ENCODE measurements at regions not wholly inside any gene's neighbourhood (a gene's known extent, or its start where the extent isn't known, plus 50 kb on each side); places are given as distances from the start of the nearest gene placed in this dataset.
"Not testable (repeated sequence)": the region's sequence is repeated elsewhere in the genome, so short reads cannot be mapped to it uniquely, and the experiment has no call there.

GRCh38 chr2:111275047-111275853 is 154.5 kb downstream of the BCL2L11 start:
- not testable (repeated sequence) for H3K9ac ChIP-seq (ENCODE audit: low read depth, low read length); H3K4me1 ChIP-seq (ENCODE audit: control insufficient read depth, insufficient read depth, low read length); H3K9me3 ChIP-seq (ENCODE audit: control insufficient read depth, insufficient read depth, low read length); H3K4me3 ChIP-seq (ENCODE audit: low read depth, low read length); H3K27me3 ChIP-seq (ENCODE audit: control insufficient read depth, insufficient read depth, low read length); H3K36me3 ChIP-seq (ENCODE audit: control insufficient read depth, insufficient read depth, low read length)

GRCh38 chr2:111275854-111276171 is 155.1 kb downstream of the BCL2L11 start:
- H3K4me1 ChIP-seq (ENCODE audit: control insufficient read depth, insufficient read depth, low read length); H3K9me3 ChIP-seq (ENCODE audit: control insufficient read depth, insufficient read depth, low read length); H3K4me3 ChIP-seq (ENCODE audit: low read depth, low read length); H3K36me3 ChIP-seq (ENCODE audit: control insufficient read depth, insufficient read depth, low read length); H3K27me3 ChIP-seq (ENCODE audit: control insufficient read depth, insufficient read depth, low read length); H3K9ac ChIP-seq (ENCODE audit: low read depth, low read length): not testable (repeated sequence)

- H3K9me3 ChIP-seq (ENCODE audit: control insufficient read depth, insufficient read depth, low read length); H3K4me3 ChIP-seq (ENCODE audit: low read depth, low read length); H3K27me3 ChIP-seq (ENCODE audit: control insufficient read depth, insufficient read depth, low read length); H3K4me1 ChIP-seq (ENCODE audit: control insufficient read depth, insufficient read depth, low read length); H3K9ac ChIP-seq (ENCODE audit: low read depth, low read length); H3K36me3 ChIP-seq (ENCODE audit: control insufficient read depth, insufficient read depth, low read length): not testable (repeated sequence)
These were observed 157.4 kb downstream of the BCL2L11 start for GRCh38 chr2:111278133-111278532.

GRCh38 chr2:111280709-111281286 is 160.1 kb downstream of the BCL2L11 start:
- not testable (repeated sequence) for H3K4me3 ChIP-seq (ENCODE audit: low read depth, low read length); H3K27me3 ChIP-seq (ENCODE audit: control insufficient read depth, insufficient read depth, low read length); H3K36me3 ChIP-seq (ENCODE audit: control insufficient read depth, insufficient read depth, low read length); H3K9ac ChIP-seq (ENCODE audit: low read depth, low read length); H3K9me3 ChIP-seq (ENCODE audit: control insufficient read depth, insufficient read depth, low read length); H3K4me1 ChIP-seq (ENCODE audit: control insufficient read depth, insufficient read depth, low read length)

GRCh38 chr2:111282162-111282561 is 161.4 kb downstream of the BCL2L11 start:
- not testable (repeated sequence) for H3K27me3 ChIP-seq (ENCODE audit: control insufficient read depth, insufficient read depth, low read length); H3K4me3 ChIP-seq (ENCODE audit: low read depth, low read length); H3K36me3 ChIP-seq (ENCODE audit: control insufficient read depth, insufficient read depth, low read length); H3K9me3 ChIP-seq (ENCODE audit: control insufficient read depth, insufficient read depth, low read length); H3K4me1 ChIP-seq (ENCODE audit: control insufficient read depth, insufficient read depth, low read length); H3K9ac ChIP-seq (ENCODE audit: low read depth, low read length)

- H3K9me3 ChIP-seq (ENCODE audit: control insufficient read depth, insufficient read depth, low read length); H3K4me3 ChIP-seq (ENCODE audit: low read depth, low read length); H3K27me3 ChIP-seq (ENCODE audit: control insufficient read depth, insufficient read depth, low read length); H3K9ac ChIP-seq (ENCODE audit: low read depth, low read length); H3K36me3 ChIP-seq (ENCODE audit: control insufficient read depth, insufficient read depth, low read length); H3K4me1 ChIP-seq (ENCODE audit: control insufficient read depth, insufficient read depth, low read length): not testable (repeated sequence)
These were observed 167.2 kb downstream of the BCL2L11 start for GRCh38 chr2:111287646-111288568.

GRCh38 chr2:111290370-111290769 is 169.7 kb downstream of the BCL2L11 start:
- not testable (repeated sequence) for H3K36me3 ChIP-seq (ENCODE audit: control insufficient read depth, insufficient read depth, low read length); H3K4me3 ChIP-seq (ENCODE audit: low read depth, low read length); H3K4me1 ChIP-seq (ENCODE audit: control insufficient read depth, insufficient read depth, low read length); H3K9ac ChIP-seq (ENCODE audit: low read depth, low read length); H3K9me3 ChIP-seq (ENCODE audit: control insufficient read depth, insufficient read depth, low read length); H3K27me3 ChIP-seq (ENCODE audit: control insufficient read depth, insufficient read depth, low read length)

GRCh38 chr2:111291566-111291965 is 170.9 kb downstream of the BCL2L11 start:
- H3K9ac ChIP-seq (ENCODE audit: low read depth, low read length); H3K27me3 ChIP-seq (ENCODE audit: control insufficient read depth, insufficient read depth, low read length); H3K4me3 ChIP-seq (ENCODE audit: low read depth, low read length); H3K4me1 ChIP-seq (ENCODE audit: control insufficient read depth, insufficient read depth, low read length); H3K36me3 ChIP-seq (ENCODE audit: control insufficient read depth, insufficient read depth, low read length); H3K9me3 ChIP-seq (ENCODE audit: control insufficient read depth, insufficient read depth, low read length): not testable (repeated sequence)

GRCh38 chr2:111292232-111292968 is 171.7 kb downstream of the BCL2L11 start:
- H3K36me3 ChIP-seq (ENCODE audit: control insufficient read depth, insufficient read depth, low read length); H3K9ac ChIP-seq (ENCODE audit: low read depth, low read length); H3K9me3 ChIP-seq (ENCODE audit: control insufficient read depth, insufficient read depth, low read length); H3K27me3 ChIP-seq (ENCODE audit: control insufficient read depth, insufficient read depth, low read length); H3K4me3 ChIP-seq (ENCODE audit: low read depth, low read length); H3K4me1 ChIP-seq (ENCODE audit: control insufficient read depth, insufficient read depth, low read length): not testable (repeated sequence)

GRCh38 chr2:111294699-111295098 is 174.0 kb downstream of the BCL2L11 start:
- not testable (repeated sequence) for H3K4me3 ChIP-seq (ENCODE audit: low read depth, low read length); H3K27me3 ChIP-seq (ENCODE audit: control insufficient read depth, insufficient read depth, low read length); H3K9ac ChIP-seq (ENCODE audit: low read depth, low read length); H3K36me3 ChIP-seq (ENCODE audit: control insufficient read depth, insufficient read depth, low read length); H3K9me3 ChIP-seq (ENCODE audit: control insufficient read depth, insufficient read depth, low read length); H3K4me1 ChIP-seq (ENCODE audit: control insufficient read depth, insufficient read depth, low read length)

- not testable (repeated sequence) for H3K4me1 ChIP-seq (ENCODE audit: control insufficient read depth, insufficient read depth, low read length); H3K9me3 ChIP-seq (ENCODE audit: control insufficient read depth, insufficient read depth, low read length); H3K36me3 ChIP-seq (ENCODE audit: control insufficient read depth, insufficient read depth, low read length); H3K9ac ChIP-seq (ENCODE audit: low read depth, low read length); H3K27me3 ChIP-seq (ENCODE audit: control insufficient read depth, insufficient read depth, low read length); H3K4me3 ChIP-seq (ENCODE audit: low read depth, low read length)
These were observed 175.5 kb downstream of the BCL2L11 start for GRCh38 chr2:111296122-111296804.
